Heart left ventricle (tissue), 13 donors: ENCODE measurements at regions not wholly inside any gene's neighbourhood (a gene's known extent, or its start where the extent isn't known, plus 50 kb on each side); places are given as distances from the start of the nearest gene placed in this dataset.

Source experiments
- CTCF ChIP-seq, 12 donors: fragments of 200-600 bp; sonication (generic) in 4 of 12; IDR thresholded peaks; one replicate each; pipeline versions ENCODE4 v1.5.0 to v1.8.0; 2018 to 2022; ENCODE audit warnings: antibody characterized with exemption in 12 of 12, mild to moderate bottlenecking in 5 of 12
- POLR2A ChIP-seq, 2 donors: fragments of 450-650 bp; IDR thresholded peaks; one replicate each; pipeline ENCODE4 v1.6.1; 2017; ENCODE audit warnings: antibody characterized with exemption in 2 of 2, mild to moderate bottlenecking in 2 of 2, moderate library complexity in 2 of 2
- donor health status: ischemic (EF 13 %, LVEDD 7.1; RV severe dilation, severe dysfunction).
- donor health status: DM: no; HTN: yes; CAD: no.
- donor health status: DM: no; HTN: no; CAD: no.
- donor health status: ischemic (EF 25% LVEDD 6.9; RV normal size, moderate dysfunction).
- donor health status: ischemic (EF 25% LVEDD 5.7; RV mildly dilated, moderate dysfunction).
- donor health status: ischemic (EF 35%, LVEDD 5.7; RV mildly dilated, moderate dysfunction).
- donor health status: nonischemic (EF 11% LVEDD 7.7; RV severe dilation, severe dysfunction).
- donor health status: DM: yes; HTN: yes; CAD: no.
- donor health status: PGD.
- donor health status: ischemic (EF 29% LVEDD 5.4; RV normal size, mild dysfunction).
- donor health status: nonischemic (EF 23%, LVEDD 6.1; RV moderate dilation, normal function).

GRCh38 chr10:9577746-9578145 lies 1439.9 kb upstream of the CELF2 start:
- no peak for TF ChIP-seq CTCF (IDR thresholded peaks at IDR 0.05)
- no peak for TF ChIP-seq POLR2A (IDR thresholded peaks at IDR 0.05)
